HG02885 (cell line): ENCODE measurements at regions not wholly inside any gene's neighbourhood (a gene's known extent, or its start where the extent isn't known, plus 50 kb on each side); places are given as distances from the start of the nearest gene placed in this dataset.
"Not testable (repeated sequence)": the region's sequence is repeated elsewhere in the genome, so short reads cannot be mapped to it uniquely, and the experiment has no call there.

Experiments
- ATAC-seq: cut with Tn5 transposase; IDR thresholded peaks from one replicate; pipeline ENCODE4 v1.9.1; 2021; ENCODE audit warnings: mild to moderate bottlenecking; ENCODE audit not compliant: unreplicated experiment, poor library complexity

GRCh38 chr5:71895546-71895945 is 176.5 kb downstream of the CARTPT start:
- ATAC-seq, result no peak

DNA sequence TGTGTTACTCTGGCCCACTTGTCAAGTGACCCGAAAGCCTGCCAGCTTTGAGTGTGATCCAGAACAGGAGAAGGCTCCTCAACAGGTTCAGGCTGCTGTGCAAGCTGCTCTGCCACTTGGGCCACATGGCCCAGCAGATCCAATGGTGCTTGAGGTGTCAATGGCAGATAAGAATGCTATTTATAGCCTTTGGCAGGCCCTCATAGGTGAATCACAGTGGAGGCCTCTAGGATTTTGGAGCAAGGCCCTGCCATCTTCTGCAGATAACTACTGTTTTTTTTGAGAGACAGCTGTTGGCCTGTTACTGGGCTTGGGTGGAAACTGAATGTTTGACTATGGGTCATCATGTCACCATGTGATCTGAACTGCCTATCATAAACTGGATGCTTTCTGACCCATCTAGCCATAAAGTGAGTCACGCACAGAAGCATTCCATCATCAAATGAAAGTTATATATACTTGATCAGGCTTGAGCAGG is 180.8 kb downstream of the CARTPT start:
- ATAC-seq, result no peak

- no peak for ATAC-seq
These were observed 184.7 kb downstream of the CARTPT start for GRCh38 chr5:71903808-71904207.

GRCh38 chr5:71904852-71905251 is 185.8 kb downstream of the CARTPT start:
- ATAC-seq, result no peak

DNA sequence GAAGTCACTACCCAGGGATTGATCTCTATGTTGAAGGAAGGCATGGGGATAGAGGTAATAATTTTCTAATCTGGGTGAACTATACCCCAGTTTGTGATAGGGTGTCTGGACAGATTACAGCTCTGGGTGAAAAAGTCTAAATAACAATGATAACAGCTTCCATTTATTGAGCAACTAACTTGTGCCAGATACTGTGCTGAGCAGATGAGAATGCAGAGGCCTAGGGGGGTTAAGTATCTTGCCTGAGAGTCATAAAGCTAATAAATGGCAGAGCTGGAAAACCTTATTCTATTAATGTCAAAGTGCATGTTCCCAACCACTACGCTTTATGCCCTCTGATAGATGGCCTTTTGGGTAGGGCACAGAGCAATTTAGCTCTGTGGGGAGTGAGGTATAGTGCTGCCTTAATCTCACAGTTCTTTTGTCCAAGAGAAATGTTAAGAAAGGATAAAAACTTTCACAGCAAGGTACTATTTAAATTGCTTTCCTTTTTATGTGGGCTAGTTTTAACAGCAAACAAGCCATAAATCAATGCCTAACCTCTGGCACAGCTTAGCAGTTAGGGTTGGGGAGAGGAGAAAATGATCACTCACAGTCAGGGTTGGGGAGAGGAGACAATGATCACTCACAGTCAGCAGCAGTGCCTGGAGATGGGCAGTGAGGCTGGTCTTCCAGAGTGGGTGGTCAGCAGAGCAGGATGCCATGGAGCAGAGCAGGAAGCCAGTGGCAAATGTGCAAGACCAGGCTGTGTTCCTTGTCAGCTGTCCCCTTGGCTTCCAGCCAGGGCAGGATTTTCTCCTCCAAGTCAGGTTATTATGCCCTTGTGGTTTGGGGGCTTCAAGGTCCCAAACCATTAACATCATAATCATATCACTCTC is 187.0 kb downstream of the CARTPT start:
- no peak for ATAC-seq

DNA sequence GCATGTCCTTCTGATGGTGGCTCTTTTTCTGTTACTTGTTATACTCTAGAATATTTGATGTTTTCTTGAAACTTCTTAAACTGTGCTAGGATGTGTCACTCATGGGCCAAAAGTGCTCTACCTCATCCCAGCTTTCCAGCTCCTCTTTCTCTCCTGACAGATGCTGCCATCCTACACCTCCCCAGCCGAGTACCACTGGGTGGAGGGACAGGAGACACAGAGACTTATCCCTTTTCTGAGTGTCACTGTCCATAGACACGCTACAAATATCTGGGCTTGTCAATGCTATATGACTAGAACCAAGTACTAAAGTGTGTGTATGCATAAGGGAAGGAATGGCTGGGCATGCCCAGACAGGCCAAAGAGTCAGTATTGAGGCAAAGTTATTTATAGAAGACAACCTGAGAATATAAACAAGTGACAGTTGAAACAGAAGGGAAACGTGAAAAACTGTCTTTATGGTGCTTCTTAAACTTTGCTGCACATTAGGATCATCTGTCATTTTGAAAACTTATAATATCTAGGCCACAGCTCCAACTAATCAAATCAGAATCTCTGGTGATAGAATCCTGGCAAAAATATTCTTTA is 188.0 kb downstream of the CARTPT start:
- no peak for ATAC-seq

DNA sequence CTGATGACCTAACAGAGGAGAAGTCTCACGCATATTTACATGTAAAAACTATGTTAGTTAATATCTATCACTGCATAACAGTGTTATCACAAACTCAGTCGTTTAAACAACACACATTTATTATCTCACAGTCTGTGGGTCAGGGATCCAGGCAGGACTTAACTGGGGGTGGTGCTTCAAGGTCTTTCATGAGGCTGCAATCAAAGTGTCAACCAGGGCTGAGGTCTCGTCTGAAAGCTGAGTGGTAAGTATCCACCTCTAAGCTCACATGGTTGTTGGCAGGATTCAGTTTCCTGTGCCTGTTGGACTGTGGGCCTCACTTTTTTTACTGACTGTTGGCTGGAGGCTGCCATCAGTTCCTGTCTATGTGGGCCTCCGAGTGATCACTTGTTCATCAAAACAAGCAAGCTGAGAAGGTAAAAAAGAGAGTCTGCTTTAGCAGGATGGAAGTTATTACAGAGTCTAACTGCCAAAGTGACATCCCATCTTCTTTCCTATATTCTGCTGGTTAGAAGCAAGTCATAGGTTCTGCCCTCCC is 188.6 kb downstream of the CARTPT start:
- ATAC-seq, result no peak

DNA sequence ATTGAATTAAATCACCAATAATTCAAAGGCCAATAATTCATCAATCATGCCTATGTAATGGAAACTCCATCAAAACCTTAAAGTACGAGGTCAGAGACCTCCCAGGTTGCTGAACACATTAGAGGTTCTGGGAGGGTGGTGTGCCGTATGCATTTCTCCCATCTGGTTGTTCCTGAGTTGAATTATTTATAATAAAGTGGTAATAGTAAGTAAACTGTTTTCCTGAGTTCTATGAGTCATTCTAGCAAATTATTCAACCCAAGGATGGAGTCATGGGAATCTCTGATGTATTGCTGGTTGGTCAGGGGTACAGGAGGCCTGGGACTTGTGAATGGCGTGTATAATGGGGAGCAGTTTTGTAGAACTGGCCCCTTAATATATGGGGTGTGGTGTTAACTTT is 191.7 kb downstream of the CARTPT start:
- ATAC-seq, result no peak

GRCh38 chr5:71912021-71912420 is 192.9 kb downstream of the CARTPT start:
- no peak for ATAC-seq

DNA sequence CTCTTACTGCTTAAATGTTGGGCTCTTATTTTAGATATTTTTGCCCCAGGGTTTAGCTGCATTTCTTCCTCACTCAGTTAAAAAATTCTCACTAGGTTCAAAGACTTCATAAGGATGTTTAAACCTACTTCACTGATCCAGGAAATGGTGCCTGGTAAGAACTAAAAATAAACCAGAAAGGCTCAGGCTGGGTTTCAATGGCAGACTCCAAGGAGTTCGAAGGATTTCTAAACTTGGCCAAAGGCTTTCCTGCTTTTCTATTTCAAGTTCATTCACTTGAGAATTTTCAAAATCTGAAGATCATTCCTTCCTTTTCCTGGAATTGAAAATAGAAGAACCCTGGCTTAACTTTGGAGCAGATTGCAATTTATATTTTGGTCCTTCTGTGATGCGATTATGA is 193.0 kb upstream of the MAP1B start:
- no peak for ATAC-seq

GRCh38 chr5:71922584-71923106 is 184.6 kb upstream of the MAP1B start:
- no peak for ATAC-seq

GRCh38 chr5:71923755-71924154 is 183.5 kb upstream of the MAP1B start:
- no peak for ATAC-seq

- no peak for ATAC-seq
These were observed 182.9 kb upstream of the MAP1B start for GRCh38 chr5:71924325-71924724.

- ATAC-seq, result no peak
These were observed 182.3 kb upstream of the MAP1B start for GRCh38 chr5:71924980-71925379.

- ATAC-seq, result no peak
These were observed 181.6 kb upstream of the MAP1B start for GRCh38 chr5:71925608-71926091.

DNA sequence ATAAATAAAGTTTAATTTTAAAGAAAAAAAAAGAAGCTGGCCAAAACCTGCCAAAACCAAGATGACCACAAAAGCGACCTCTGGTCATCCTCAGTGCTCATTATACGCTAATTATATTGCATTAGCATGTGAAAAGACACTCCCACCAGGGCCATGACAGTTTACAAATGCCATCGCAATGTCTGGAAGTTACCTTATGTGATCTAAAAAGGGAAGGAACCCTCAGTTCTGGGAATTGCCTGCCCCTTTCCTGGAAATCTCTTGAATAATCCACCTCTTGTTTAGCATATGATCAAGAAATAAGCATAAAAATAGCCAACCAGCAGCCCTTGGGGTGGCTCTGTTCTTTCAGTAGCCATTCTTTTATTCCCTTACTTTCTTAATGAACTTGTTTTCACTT is 178.3 kb upstream of the MAP1B start:
- ATAC-seq, result no peak

DNA sequence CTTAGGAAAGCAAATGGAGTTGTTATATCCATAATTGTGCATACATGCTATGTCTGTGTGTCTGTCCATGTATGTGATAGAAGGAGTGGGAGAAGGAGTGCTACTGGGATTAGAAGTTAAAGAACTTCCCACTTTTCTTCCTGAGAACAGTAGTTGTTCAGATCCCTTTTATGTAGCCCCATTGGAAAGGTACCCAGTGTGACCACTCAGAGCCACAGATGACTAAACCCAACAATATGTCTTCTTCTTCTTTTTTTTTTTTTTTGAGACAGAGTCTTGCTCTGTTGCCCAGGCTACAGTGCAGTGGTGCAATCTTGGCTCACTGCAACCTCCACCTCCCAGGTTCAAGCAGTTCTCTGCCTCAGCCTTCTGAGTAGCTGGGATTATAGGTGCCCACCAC is 176.7 kb upstream of the MAP1B start:
- not testable (repeated sequence) for ATAC-seq

DNA sequence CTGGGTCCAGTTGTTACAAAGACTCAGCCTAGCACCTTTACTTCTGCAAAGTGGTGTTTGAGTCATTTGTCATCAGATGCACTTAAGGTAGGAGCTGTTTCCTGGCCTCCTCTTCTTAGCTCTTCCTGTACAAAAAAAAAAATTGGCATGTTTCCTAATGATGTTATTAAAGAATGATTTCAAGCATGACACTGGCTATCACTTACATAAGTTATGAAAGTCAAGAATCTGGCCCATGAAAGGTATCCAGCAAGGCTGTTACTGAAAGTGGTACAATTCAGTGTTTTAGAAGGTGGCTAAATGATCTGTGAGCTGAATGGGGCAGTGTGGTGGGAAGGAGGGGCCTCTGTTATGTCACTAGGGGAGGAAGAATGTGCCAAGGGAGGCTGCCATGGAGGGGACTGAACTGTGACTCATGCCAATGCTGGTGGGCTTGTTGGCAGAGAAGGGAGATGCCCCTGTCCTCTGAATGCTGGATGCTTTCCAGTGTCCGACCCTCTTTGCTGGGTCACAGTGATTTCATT is 175.1 kb upstream of the MAP1B start:
- ATAC-seq, result no peak

- ATAC-seq, result no peak
These were observed 174.5 kb upstream of the MAP1B start for GRCh38 chr5:71932655-71933338.

DNA sequence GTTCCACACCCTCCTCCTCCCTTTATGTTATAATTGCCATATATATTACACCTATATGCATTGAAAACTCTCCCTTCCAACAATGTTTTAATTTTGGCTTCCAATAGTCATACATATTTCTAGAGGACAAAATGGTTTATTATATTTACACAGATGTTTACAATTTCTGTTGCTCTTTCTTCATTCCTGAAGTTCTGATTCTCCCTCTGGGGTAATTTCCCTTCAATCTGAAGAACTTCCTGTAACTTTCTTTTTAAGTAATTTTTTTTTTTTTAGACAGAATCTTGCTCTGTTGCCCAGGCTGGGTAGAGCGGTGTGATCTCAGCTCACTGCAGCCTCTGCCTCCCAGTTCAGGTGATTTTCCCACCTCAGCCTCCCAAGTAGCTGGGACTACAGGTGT is 173.0 kb upstream of the MAP1B start:
- ATAC-seq, result no peak
